ENCODE measurements at regions not wholly inside any gene's neighbourhood (a gene's known extent, or its start where the extent isn't known, plus 50 kb on each side); places are given as distances from the start of the nearest gene placed in this dataset.

DNA sequence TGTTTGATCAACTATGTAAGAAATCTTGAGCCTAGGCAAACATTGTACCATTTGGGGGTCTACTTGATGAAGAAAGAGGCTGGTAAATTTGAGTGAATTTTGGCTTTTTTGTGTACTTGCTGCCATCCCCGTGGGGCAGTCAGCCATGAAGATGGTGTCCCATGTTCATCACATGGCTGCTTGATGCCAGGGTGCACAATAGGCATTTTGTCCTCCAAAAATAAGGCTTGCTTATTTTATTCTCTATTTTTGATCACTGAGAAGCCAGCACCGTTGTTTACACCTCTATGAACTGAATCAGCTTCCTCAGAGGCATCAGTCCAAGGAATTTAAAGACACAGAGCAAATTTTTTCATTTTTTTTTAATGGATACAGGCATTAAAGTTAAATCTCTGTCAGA lies 1195.7 kb downstream of the AMY1C start:
- no peak for TF ChIP-seq SIN3A (IDR thresholded peaks at IDR 0.05; ENCODE audit: borderline replicate concordance, insufficient read depth, low read depth, low read length)
- TF ChIP-seq, protein P1, sequence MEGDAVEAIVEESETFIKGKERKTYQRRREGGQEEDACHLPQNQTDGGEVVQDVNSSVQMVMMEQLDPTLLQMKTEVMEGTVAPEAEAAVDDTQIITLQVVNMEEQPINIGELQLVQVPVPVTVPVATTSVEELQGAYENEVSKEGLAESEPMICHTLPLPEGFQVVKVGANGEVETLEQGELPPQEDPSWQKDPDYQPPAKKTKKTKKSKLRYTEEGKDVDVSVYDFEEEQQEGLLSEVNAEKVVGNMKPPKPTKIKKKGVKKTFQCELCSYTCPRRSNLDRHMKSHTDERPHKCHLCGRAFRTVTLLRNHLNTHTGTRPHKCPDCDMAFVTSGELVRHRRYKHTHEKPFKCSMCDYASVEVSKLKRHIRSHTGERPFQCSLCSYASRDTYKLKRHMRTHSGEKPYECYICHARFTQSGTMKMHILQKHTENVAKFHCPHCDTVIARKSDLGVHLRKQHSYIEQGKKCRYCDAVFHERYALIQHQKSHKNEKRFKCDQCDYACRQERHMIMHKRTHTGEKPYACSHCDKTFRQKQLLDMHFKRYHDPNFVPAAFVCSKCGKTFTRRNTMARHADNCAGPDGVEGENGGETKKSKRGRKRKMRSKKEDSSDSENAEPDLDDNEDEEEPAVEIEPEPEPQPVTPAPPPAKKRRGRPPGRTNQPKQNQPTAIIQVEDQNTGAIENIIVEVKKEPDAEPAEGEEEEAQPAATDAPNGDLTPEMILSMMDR (IDR thresholded peaks at IDR 0.05) = no peak

Data from Panc1 (cell line).